GM12878 (cell line): ENCODE measurements at regions not wholly inside any gene's neighbourhood (a gene's known extent, or its start where the extent isn't known, plus 50 kb on each side); places are given as distances from the start of the nearest gene placed in this dataset.

Experiments
- ATAC-seq: fragments of 200-7000 bp; cut with Tn5 transposase; 3 replicates; pipeline ENCODE4 v1.9.1; 2020; ENCODE audit warnings: mild to moderate bottlenecking, moderate library complexity
- BruUV-seq: library from RNA; stranded (reverse); fragments of 400-500 nt; replicated peaks from 2 replicates; lab custom pipeline; 2021; lab: Mats Ljungman, UMichigan
- CTCF ChIA-PET: fragments of 300-600 bp; sonication (Branson Sonifier 250); formaldehyde crosslinking; extraction: SDS; loops from one replicate; lab custom pipeline; 2021; ENCODE audit warnings: inconsistent platforms; lab: Yijun Ruan, JAX
- POLR2A ChIA-PET: fragments of 350-600 bp; formaldehyde crosslinking; extraction: SDS; loops from one replicate; lab custom pipeline; 2021; ENCODE audit warnings: inconsistent platforms; lab: Charles Lee
- RAD21 ChIA-PET: fragments of 300-600 bp; sonication (Branson Sonifier 250); formaldehyde crosslinking; loops from one replicate; lab custom pipeline; 2023; ENCODE audit warnings: antibody characterized with exemption; ENCODE audit not compliant: unreplicated experiment; lab: Charles Lee
- SMC1A ChIA-PET: fragments of 300-600 bp; sonication (Branson Sonifier 250); formaldehyde crosslinking; loops from one replicate; lab custom pipeline; 2023; ENCODE audit not compliant: unreplicated experiment, uncharacterized antibody; lab: Charles Lee
- DNase-seq: peaks from one replicate; pipeline ENCODE4 v3.0.0-alpha.2; 2011; ENCODE audit warnings: low read depth, low spot score
- FAIRE-seq: peaks from 3 replicates; lab custom pipeline; 2011; peaks lifted over from hg19 to GRCh38; lab: Jason Lieb, UNC
- H2AFZ ChIP-seq: 2 replicates; pipeline ENCODE4 v1.6.0; 2011; ENCODE audit warnings: low read depth, low read length, control low read depth; ENCODE audit not compliant: control insufficient read depth
- H3K27ac ChIP-seq: 2 replicates; pipeline ENCODE4 v1.5.1; 2011; ENCODE audit warnings: control low read depth; ENCODE audit not compliant: control insufficient read depth, insufficient read depth
- H3K27me3 ChIP-seq, 2 experiments: replicated peaks in 1 of 2; 2 replicates each; pipeline versions ENCODE4 v1.6.0 to v1.6.1; 2011; ENCODE audit warnings: low read length in 1 of 2; ENCODE audit not compliant: control insufficient read depth in 2 of 2, insufficient read depth in 2 of 2
- H3K36me3 ChIP-seq, 2 experiments: 2 replicates each; pipeline ENCODE4 v1.5.1; 2011; ENCODE audit warnings: low read length in 1 of 2; ENCODE audit not compliant: control insufficient read depth in 2 of 2, insufficient read depth in 2 of 2
- H3K4me1 ChIP-seq: 2 replicates; pipeline ENCODE4 v1.6.1; 2011; ENCODE audit warnings: mild to moderate bottlenecking, low read length, moderate library complexity, mixed read lengths; ENCODE audit not compliant: control insufficient read depth, insufficient read depth
- H3K4me2 ChIP-seq: 2 replicates; pipeline ENCODE4 v1.6.0; 2011; ENCODE audit warnings: control low read depth; ENCODE audit not compliant: control insufficient read depth, insufficient read depth
- H3K4me3 ChIP-seq: fragments of 200-600 bp; sonication (generic); 2 replicates; pipeline ENCODE4 v1.5.1; 2016
- H3K79me2 ChIP-seq: 2 replicates; pipeline ENCODE4 v1.6.0; 2011; ENCODE audit warnings: low read length; ENCODE audit not compliant: control insufficient read depth, insufficient read depth
- H3K9ac ChIP-seq: 2 replicates; pipeline ENCODE4 v1.8.0; 2011; ENCODE audit warnings: low read length, control low read depth, mixed read lengths; ENCODE audit not compliant: control insufficient read depth, insufficient read depth
- H3K9me3 ChIP-seq: replicated peaks from 3 replicates; pipeline ENCODE4 v1.5.1; 2011; ENCODE audit warnings: mild to moderate bottlenecking, low read length; ENCODE audit not compliant: control insufficient read depth, insufficient read depth
- H4K20me1 ChIP-seq: 2 replicates; pipeline ENCODE4 v1.6.0; 2011; ENCODE audit not compliant: control insufficient read depth, insufficient read depth
- BACH1 ChIP-seq: fragments of 450-650 bp; IDR thresholded peaks from 2 replicates; pipeline ENCODE4 v1.6.1; 2017; ENCODE audit warnings: mild to moderate bottlenecking, borderline replicate concordance
- IRF3 ChIP-seq: fragments of 450-650 bp; IDR thresholded peaks from 2 replicates; pipeline ENCODE4 v1.6.1; 2014; ENCODE audit warnings: mild to moderate bottlenecking
- JUND ChIP-seq: IDR thresholded peaks from 2 replicates; pipeline ENCODE4 v1.6.1; 2012; ENCODE audit warnings: low read depth, mild to moderate bottlenecking, low read length, improper control_type of control experiment, moderate library complexity
- NFYB ChIP-seq: IDR thresholded peaks from 2 replicates; pipeline ENCODE4 v1.6.1; 2011; ENCODE audit warnings: low read depth, mild to moderate bottlenecking, low read length, improper control_type of control experiment, moderate library complexity; ENCODE audit not compliant: insufficient read depth
- PAX5 ChIP-seq: IDR thresholded peaks from 2 replicates; pipeline ENCODE4 v1.6.1; 2011; ENCODE audit warnings: low read depth, low read length, borderline replicate concordance
- TBL1XR1 ChIP-seq: IDR thresholded peaks from 2 replicates; pipeline ENCODE4 v1.6.1; 2012; ENCODE audit warnings: low read depth, low read length, improper control_type of control experiment
- USF2 ChIP-seq: IDR thresholded peaks from 2 replicates; pipeline ENCODE4 v1.6.1; 2011; ENCODE audit warnings: low read depth, low read length, improper control_type of control experiment, borderline replicate concordance
- WGBS: methylation state at CpG from one replicate; pipeline ENCODE4 v1.1.6; 2016; ENCODE audit warnings: low lambda C conversion rate; ENCODE audit not compliant: insufficient replicate concordance, insufficient coverage; ENCODE audit errors: missing lambda C conversion rate; 5-methylcytosine and 5-hydroxymethylcytosine counted together
- in situ Hi-C: fragments of 300-500 bp; cut with MboI; formaldehyde crosslinking; loops from 9 replicates; pipeline ENCODE4 v1.14.3; 2018; ENCODE audit warnings: mixed read lengths
- intact Hi-C: fragments of 100-400 bp; cut with micrococcal nuclease; formaldehyde crosslinking; loops from one replicate; pipeline ENCODE4 v1.14.2; 2022; ENCODE audit not compliant: unreplicated experiment

GRCh38 chr6:167649476-167649875 is 177.2 kb upstream of the AFDN start:
- FAIRE-seq, result no peak
- H4K20me1 ChIP-seq, result no peaks in the 10 kb centered on the region

More at GRCh38 chr6:167649476-167649875, 177.2 kb upstream of the AFDN start:
- ChIA-PET RAD21 (no interaction called here), POLR2A (interaction anchor here (0.6 kb wide), 1 partner anchor 1278 kb away, joined by 3 read pairs; no protein-coding TSS in a partner anchor), SMC1A (no interaction called here), CTCF (no interaction called here)
- Histone ChIP-seq H3K27ac (no peak overlapping the region), H3K9me3 (no peaks in the 10 kb centered on the region; the same call in 2 of the 3 replicates), H3K4me1 (no peaks in the 10 kb centered on the region), H3K4me2 (no peak overlapping the region), H3K79me2 (no peaks in the 10 kb centered on the region), H2AFZ (no peak overlapping the region), H3K9ac (no peak overlapping the region), H3K27me3 (no peaks in the 10 kb centered on the region), H3K36me3 (no peaks in the 10 kb centered on the region), H3K4me3 (no peak overlapping the region)
- 58% methylated on average over 8 of the region's 8 CpGs for WGBS
- DNase-seq (no peak), ATAC-seq (no peak)
- intact Hi-C loops, result no loop called here
- TF ChIP-seq TBL1XR1, result no peak
- peak; percentile 66 for TF ChIP-seq NFYB
- no peak for TF ChIP-seq JUND
- no peak for TF ChIP-seq PAX5
- TF ChIP-seq IRF3, result no peak
- no peak for TF ChIP-seq USF2
- TF ChIP-seq BACH1, result no peak
- no TSS peak for BruUV-seq
- in situ Hi-C loops, result no loop called here
